Heart right ventricle (tissue), 16 donors: ENCODE measurements at regions not wholly inside any gene's neighbourhood (a gene's known extent, or its start where the extent isn't known, plus 50 kb on each side); places are given as distances from the start of the nearest gene placed in this dataset.

ENCODE experiments used
- ATAC-seq, 8 donors: fragments of 200-7000 bp; cut with Tn5 transposase; one replicate each; pipeline ENCODE4 v1.9.1; 2020; ENCODE audit warnings: mild to moderate bottlenecking in 8 of 8, moderate library complexity in 8 of 8, moderate number of reproducible peaks in 1 of 8
- DNase-seq, 2 donors: peaks; one replicate each; pipeline ENCODE4 v3.0.0-alpha.2; 2020
- H3K27ac ChIP-seq, 10 donors: fragments of 200-600 bp; sonication (generic) in 2 of 10; one replicate each; pipeline versions ENCODE4 v1.5.0 to v1.8.0; 2020 to 2022; ENCODE audit warnings: mild to moderate bottlenecking in 3 of 10
- H3K27me3 ChIP-seq, 7 donors: fragments of 200-600 bp; one replicate each; pipeline ENCODE4 v1.8.0; 2021 to 2022; ENCODE audit warnings: mild to moderate bottlenecking in 2 of 7
- H3K36me3 ChIP-seq, 9 donors: fragments of 200-600 bp; sonication (generic) in 1 of 9; one replicate each; pipeline versions ENCODE4 v1.5.0 to v1.8.0; 2020 to 2022; ENCODE audit warnings: mild to moderate bottlenecking in 2 of 9
- H3K4me1 ChIP-seq, 9 donors: fragments of 200-600 bp; sonication (generic) in 1 of 9; one replicate each; pipeline versions ENCODE4 v1.5.0 to v1.8.0; 2020 to 2022; ENCODE audit warnings: mild to moderate bottlenecking in 4 of 9
- H3K4me3 ChIP-seq, 10 donors: fragments of 200-600 bp; sonication (generic) in 2 of 10; one replicate each; pipeline versions ENCODE4 v1.5.0 to v1.8.0; 2020 to 2022; ENCODE audit warnings: mild to moderate bottlenecking in 7 of 10, moderate library complexity in 2 of 10
- H3K9me3 ChIP-seq, 11 donors: fragments of 200-600 bp in 10 of 11; sonication (generic) in 2 of 11; one replicate each; pipeline versions ENCODE4 v1.5.0 to v1.8.0; 2013 to 2022; ENCODE audit warnings: mild to moderate bottlenecking in 2 of 11, control low read depth in 1 of 11, moderate library complexity in 1 of 11
- CTCF ChIP-seq, 9 donors: fragments of 200-600 bp; sonication (generic) in 2 of 9; IDR thresholded peaks; one replicate each; pipeline versions ENCODE4 v1.5.0 to v1.8.0; 2021 to 2022; ENCODE audit warnings: antibody characterized with exemption in 9 of 9, mild to moderate bottlenecking in 5 of 9, moderate library complexity in 1 of 9
- WGBS, 2 donors: extraction: QIAGEN DNeasy Blood & Tissue Kit; methylation state at CpG; one replicate each; pipeline ENCODE4 v1.1.7; 2013; ENCODE audit warnings: inconsistent platforms in 1 of 2; 5-methylcytosine and 5-hydroxymethylcytosine counted together
- intact Hi-C, 10 donors: fragments of 100-400 bp; cut with DNase I; formaldehyde crosslinking; loops; one replicate each; pipeline versions ENCODE4 v1.11.1 to v1.14.2; 2022
- donor health status: Arrhythmogenic right ventricular cardiomyopathy.
- donor health status: ischemic (EF 13 %, LVEDD 7.1; RV severe dilation, severe dysfunction).
- donor health status: healthy with polysubstance abuse.
- donor health status: DM: no; HTN: yes; CAD: no.
- donor health status: DM: no; HTN: no; CAD: no.
- donor health status: ischemic (EF 25% LVEDD 6.9; RV normal size, moderate dysfunction).
- donor health status: ischemic (EF 25% LVEDD 5.7; RV mildly dilated, moderate dysfunction).
- donor health status: healthy.
- donor health status: DM: yes; HTN: yes; CAD: no.
- donor health status: Ischemic cardiomyopathy.
- donor health status: ischemic (EF 35%, LVEDD 5.7; RV mildly dilated, moderate dysfunction).
- donor health status: nonischemic (EF 11% LVEDD 7.7; RV severe dilation, severe dysfunction).
- donor health status: DM: yes; HTN: yes; CAD: no.
- donor health status: PGD.
- donor health status: ischemic (EF 29% LVEDD 5.4; RV normal size, mild dysfunction).
- donor health status: nonischemic (EF 23%, LVEDD 6.1; RV moderate dilation, normal function).

- no peak for DNase-seq
- Histone ChIP-seq H3K4me3 (no peak overlapping the region), H3K27me3 (peaks cover 0 to 8% (median 4%) of the 10 kb centered on the region in 7 donors), H3K4me1 (no peaks in the 10 kb centered on the region), H3K9me3 (peaks cover 0 to 21% (median 3%) of the 10 kb centered on the region in 11 donors), H3K27ac (no peak overlapping the region), H3K36me3 (no peaks in the 10 kb centered on the region)
- no peak for ATAC-seq
- intact Hi-C loops: no loop called here
- no peak for TF ChIP-seq CTCF (IDR thresholded peaks at IDR 0.05)
- 47 to 59% methylated on average over 3 of the region's 3 CpGs for WGBS, 2 donors
These were observed 289.1 kb upstream of the ISX start for GRCh38 chr22:34776817-34777216.

- no peak for ATAC-seq
These were observed 284.3 kb upstream of the ISX start for GRCh38 chr22:34781681-34782080.

GRCh38 chr22:34783436-34783835, 282.5 kb upstream of the ISX start:
- Histone ChIP-seq H3K9me3 (peaks cover 0 to 7% (median 0%) of the 10 kb centered on the region in 11 donors), H3K4me3 (no peak overlapping the region), H3K36me3 (no peaks in the 10 kb centered on the region), H3K27me3 (peaks cover 0 to 3% (median 0%) of the 10 kb centered on the region in 7 donors), H3K4me1 (no peaks in the 10 kb centered on the region), H3K27ac (no peak overlapping the region)
- no peak for DNase-seq
- 64 to 66% methylated on average over 5 of the region's 5 CpGs for WGBS, 2 donors
- intact Hi-C loops: no loop called here
- no peak for TF ChIP-seq CTCF (IDR thresholded peaks at IDR 0.05)
- no peak for ATAC-seq

More at GRCh38 chr22:34781681-34782080, 284.3 kb upstream of the ISX start:
- intact Hi-C loops: no loop called here
- H3K9me3 ChIP-seq: peaks cover 0 to 20% (median 3%) of the 10 kb centered on the region in 11 donors
- TF ChIP-seq CTCF (IDR thresholded peaks at IDR 0.05): no peak
- no peak overlapping the region for H3K27ac ChIP-seq
- H3K27me3 ChIP-seq: peaks cover 0 to 3% (median 0%) of the 10 kb centered on the region in 7 donors
- no peaks in the 10 kb centered on the region for H3K4me1 ChIP-seq
- H3K4me3 ChIP-seq: no peak overlapping the region
- no peaks in the 10 kb centered on the region for H3K36me3 ChIP-seq
- DNase-seq: no peak

- 23 to 27% methylated on average over 3 of the region's 3 CpGs for WGBS, 2 donors
These were observed 281.9 kb upstream of the ISX start for GRCh38 chr22:34784056-34784455.

More at GRCh38 chr22:34784056-34784455, 281.9 kb upstream of the ISX start:
- ATAC-seq (no peak), DNase-seq (no peak)
- intact Hi-C loops: no loop called here
- TF ChIP-seq CTCF (IDR thresholded peaks at IDR 0.05): no peak
- Histone ChIP-seq H3K27me3 (peaks cover 0 to 3% (median 0%) of the 10 kb centered on the region in 7 donors), H3K4me1 (no peaks in the 10 kb centered on the region), H3K36me3 (no peaks in the 10 kb centered on the region), H3K4me3 (no peak overlapping the region), H3K27ac (no peak overlapping the region), H3K9me3 (peaks cover 0 to 12% (median 0%) of the 10 kb centered on the region in 11 donors)
